Colonic mucosa (tissue), 4 donors: ENCODE measurements at regions not wholly inside any gene's neighbourhood (a gene's known extent, or its start where the extent isn't known, plus 50 kb on each side); places are given as distances from the start of the nearest gene placed in this dataset.

ENCODE experiments used
- DNase-seq: peaks from one replicate; pipeline ENCODE4 v3.0.0-alpha.2; 2020
- H3K27ac ChIP-seq: fragments of 200-600 bp; one replicate; pipeline ENCODE4 v1.8.0; 2021
- H3K27me3 ChIP-seq: fragments of 200-600 bp; one replicate; pipeline ENCODE4 v1.8.0; 2021
- H3K36me3 ChIP-seq: fragments of 200-600 bp; one replicate; pipeline ENCODE4 v1.8.0; 2021
- H3K4me1 ChIP-seq: fragments of 200-600 bp; one replicate; pipeline ENCODE4 v1.8.0; 2021; ENCODE audit warnings: mild to moderate bottlenecking
- H3K4me3 ChIP-seq: fragments of 200-600 bp; one replicate; pipeline ENCODE4 v1.8.0; 2021
- H3K9ac ChIP-seq, 2 donors: one replicate each; pipeline ENCODE4 v1.7.0; 2013; ENCODE audit warnings: control low read depth in 2 of 2, low read depth in 2 of 2, low read length in 2 of 2
- H3K9me3 ChIP-seq: fragments of 200-600 bp; one replicate; pipeline ENCODE4 v1.8.0; 2021
- CTCF ChIP-seq: fragments of 200-600 bp; IDR thresholded peaks from one replicate; pipeline ENCODE4 v1.8.0; 2022; ENCODE audit warnings: antibody characterized with exemption, mild to moderate bottlenecking
- intact Hi-C: fragments of 100-400 bp; cut with DNase I; formaldehyde crosslinking; loops from one replicate; pipeline ENCODE4 v1.14.1; 2022
- donor health status: healthy.
- donor health status: DM: no; HTN: no; CAD: no.
- donor health status: DM: no; HTN: no; CAD: no.

- H3K4me1 ChIP-seq = no peaks in the 10 kb centered on the region
- no peaks in the 10 kb centered on the region for H3K9me3 ChIP-seq
- intact Hi-C loops = no loop called here
- no peak overlapping the region for H3K4me3 ChIP-seq
- no peak overlapping the region for H3K9ac ChIP-seq
- no peaks in the 10 kb centered on the region for H3K36me3 ChIP-seq
- DNase-seq = no peak
- no peak overlapping the region for H3K27ac ChIP-seq
- H3K27me3 ChIP-seq = no peaks in the 10 kb centered on the region
- no peak for TF ChIP-seq CTCF
These were observed 502.3 kb upstream of the ZMIZ1 start for GRCh38 chr10:78566284-78567111.

GRCh38 chr10:78567680-78568455 is 500.9 kb upstream of the ZMIZ1 start:
- no peak for TF ChIP-seq CTCF

GRCh38 chr10:78568620-78569019 is 500.1 kb upstream of the ZMIZ1 start:
- intact Hi-C loops = no loop called here
- Histone ChIP-seq H3K4me3 (no peak overlapping the region), H3K27ac (no peak overlapping the region), H3K4me1 (no peaks in the 10 kb centered on the region), H3K27me3 (no peaks in the 10 kb centered on the region), H3K9ac (no peak overlapping the region), H3K36me3 (no peaks in the 10 kb centered on the region), H3K9me3 (no peaks in the 10 kb centered on the region)
- no peak for TF ChIP-seq CTCF
- no peak for DNase-seq

More at GRCh38 chr10:78567680-78568455, 500.9 kb upstream of the ZMIZ1 start:
- no peak for DNase-seq
- no peaks in the 10 kb centered on the region for H3K4me1 ChIP-seq
- no peak overlapping the region for H3K9ac ChIP-seq
- H3K27me3 ChIP-seq = no peaks in the 10 kb centered on the region
- no peak overlapping the region for H3K4me3 ChIP-seq
- no peaks in the 10 kb centered on the region for H3K36me3 ChIP-seq
- intact Hi-C loops = no loop called here
- H3K9me3 ChIP-seq = no peaks in the 10 kb centered on the region
- H3K27ac ChIP-seq = no peak overlapping the region

GRCh38 chr10:78570633-78571235 is 498.0 kb upstream of the ZMIZ1 start:
- Histone ChIP-seq H3K9ac (no peak overlapping the region), H3K27me3 (no peaks in the 10 kb centered on the region), H3K4me1 (no peaks in the 10 kb centered on the region), H3K36me3 (no peaks in the 10 kb centered on the region), H3K27ac (no peak overlapping the region), H3K4me3 (no peak overlapping the region), H3K9me3 (no peaks in the 10 kb centered on the region)
- intact Hi-C loops = no loop called here
- TF ChIP-seq CTCF = no peak
- DNase-seq = no peak

- Histone ChIP-seq H3K4me1 (no peaks in the 10 kb centered on the region), H3K9ac (no peak overlapping the region), H3K27ac (no peak overlapping the region), H3K27me3 (no peaks in the 10 kb centered on the region), H3K4me3 (no peak overlapping the region), H3K36me3 (no peaks in the 10 kb centered on the region), H3K9me3 (no peaks in the 10 kb centered on the region)
- DNase-seq = no peak
- intact Hi-C loops = no loop called here
- no peak for TF ChIP-seq CTCF
These were observed 497.5 kb upstream of the ZMIZ1 start for GRCh38 chr10:78571286-78571685.
